HepG2 (cell line): ENCODE measurements at regions not wholly inside any gene's neighbourhood (a gene's known extent, or its start where the extent isn't known, plus 50 kb on each side); places are given as distances from the start of the nearest gene placed in this dataset.

ENCODE experiments used
- ATAC-seq: fragments of 200-7000 bp; cut with Tn5 transposase; 3 replicates; pipeline ENCODE4 v1.9.1; 2020; ENCODE audit warnings: mild to moderate bottlenecking, moderate library complexity
- BruUV-seq: library from RNA; stranded (reverse); fragments of 400-500 nt; replicated peaks from 2 replicates; lab custom pipeline; 2021; lab: Mats Ljungman, UMichigan
- CTCF ChIA-PET: fragments of 300-600 bp; formaldehyde crosslinking; extraction: SDS; loops from one replicate; lab custom pipeline; 2021; ENCODE audit warnings: low total read pairs, inconsistent platforms, low intra/inter-chr PET ratio; lab: Yijun Ruan, JAX
- POLR2A ChIA-PET: fragments of 350-600 bp; sonication (Branson Sonifier 250); formaldehyde crosslinking; loops from one replicate; lab custom pipeline; 2020; ENCODE audit warnings: antibody characterized with exemption, inconsistent platforms; lab: Yijun Ruan, JAX
- DNase-seq: peaks from one replicate; pipeline ENCODE4 v3.0.0-alpha.2; 2015; ENCODE audit warnings: low spot score
- FAIRE-seq: peaks from 3 replicates; lab custom pipeline; 2011; peaks lifted over from hg19 to GRCh38; lab: Jason Lieb, UNC
- H2AFZ ChIP-seq: one replicate; pipeline ENCODE4 v1.6.1; 2011; ENCODE audit warnings: low read length, inconsistent platforms
- H3K27ac ChIP-seq: fragments of 300-600 bp; 3 replicates; pipeline ENCODE4 v1.8.0; 2011; ENCODE audit warnings: mixed run types, mild to moderate bottlenecking, mixed read lengths, low read length, inconsistent platforms; ENCODE audit not compliant: insufficient read depth; ENCODE audit errors: extremely low read length
- H3K27me3 ChIP-seq, 2 experiments: fragments of 200-600 bp in 1 of 2; 2 replicates in 1 of 2; 3 replicates in 1 of 2; pipeline versions ENCODE4 v1.6.0 to v1.8.0; 2011; ENCODE audit warnings: low read length in 2 of 2, mild to moderate bottlenecking in 2 of 2, moderate library complexity in 2 of 2, inconsistent platforms in 1 of 2; ENCODE audit not compliant: insufficient read depth in 2 of 2, control insufficient read depth in 1 of 2
- H3K36me3 ChIP-seq, 2 experiments: fragments of 200-600 bp in 1 of 2; replicated peaks in 1 of 2; 2 replicates in 1 of 2; 3 replicates in 1 of 2; pipeline versions ENCODE4 v1.5.1 to v1.8.0; 2011; ENCODE audit warnings: low read length in 2 of 2, inconsistent platforms in 1 of 2; ENCODE audit not compliant: insufficient read depth in 2 of 2, control insufficient read depth in 1 of 2
- H3K4me1 ChIP-seq: 2 replicates; pipeline ENCODE4 v1.5.1; 2012; ENCODE audit warnings: low read length, inconsistent platforms; ENCODE audit not compliant: insufficient read depth
- H3K4me2 ChIP-seq: 2 replicates; pipeline ENCODE4 v1.6.0; 2011; ENCODE audit warnings: low read depth, low read length, inconsistent platforms
- H3K4me3 ChIP-seq, 3 experiments: fragments of 200-600 bp in 1 of 3; sonication (generic), shearing (Covaris generic) in 1 of 3; replicated peaks in 1 of 3; 2 replicates each; pipeline ENCODE4 v1.5.1; 2011 to 2016; ENCODE audit warnings: low read length in 3 of 3, inconsistent platforms in 2 of 3, low read depth in 2 of 3, mild to moderate bottlenecking in 2 of 3, control low read depth in 1 of 3, mixed read lengths in 1 of 3; ENCODE audit not compliant: insufficient read depth in 1 of 3
- H3K79me2 ChIP-seq: one replicate; pipeline ENCODE4 v1.6.1; 2011; ENCODE audit warnings: low read length, inconsistent platforms; ENCODE audit not compliant: insufficient read depth
- H3K9ac ChIP-seq: 2 replicates; pipeline ENCODE4 v1.6.0; 2011; ENCODE audit warnings: mild to moderate bottlenecking, low read depth, low read length, inconsistent platforms; ENCODE audit not compliant: insufficient read depth
- H3K9me3 ChIP-seq: 2 replicates; pipeline ENCODE4 v1.5.1; 2012; ENCODE audit warnings: mild to moderate bottlenecking, low read length
- H4K20me1 ChIP-seq: 2 replicates; pipeline ENCODE4 v1.6.0; 2011; ENCODE audit warnings: inconsistent platforms, mild to moderate bottlenecking, low read length, moderate library complexity; ENCODE audit not compliant: insufficient read depth
- KDM4B ChIP-seq: sonication (generic); formaldehyde crosslinking; IDR thresholded peaks from 2 replicates; pipeline ENCODE4 v1.4.0; 2020; ENCODE audit warnings: missing genetic modification reagents
- PITX1 ChIP-seq: sonication (generic); formaldehyde crosslinking; IDR thresholded peaks from 2 replicates; pipeline ENCODE4 v1.5.1; 2020; ENCODE audit warnings: mild to moderate bottlenecking, missing genetic modification reagents
- WGBS: methylation state at CpG from one replicate; pipeline ENCODE4 v1.1.6; 2017; ENCODE audit warnings: low lambda C conversion rate; 5-methylcytosine and 5-hydroxymethylcytosine counted together
- in situ Hi-C: cut with HindIII; loops from 2 replicates; pipeline ENCODE4 v1.10.0; 2017; ENCODE audit warnings: low pct_unique_long_range_greater_than_20kb; ENCODE audit not compliant: extremely low pct_ligation_motif_present
- intact Hi-C: fragments of 100-400 bp; cut with micrococcal nuclease; formaldehyde crosslinking; loops from one replicate; pipeline ENCODE4 v1.10.0; 2022; ENCODE audit not compliant: unreplicated experiment
- TF ChIP-seq, protein P1 (sequence below), 2 experiments: fragments of 450-650 bp in 1 of 2; sonication (generic) in 1 of 2; formaldehyde crosslinking in 1 of 2; IDR thresholded peaks; 2 replicates each; pipeline versions ENCODE4 v1.6.1 to v1.8.0; 2016 to 2022; ENCODE audit warnings: antibody characterized with exemption in 1 of 2, mild to moderate bottlenecking in 1 of 2, missing genetic modification reagents in 1 of 2

DNA sequence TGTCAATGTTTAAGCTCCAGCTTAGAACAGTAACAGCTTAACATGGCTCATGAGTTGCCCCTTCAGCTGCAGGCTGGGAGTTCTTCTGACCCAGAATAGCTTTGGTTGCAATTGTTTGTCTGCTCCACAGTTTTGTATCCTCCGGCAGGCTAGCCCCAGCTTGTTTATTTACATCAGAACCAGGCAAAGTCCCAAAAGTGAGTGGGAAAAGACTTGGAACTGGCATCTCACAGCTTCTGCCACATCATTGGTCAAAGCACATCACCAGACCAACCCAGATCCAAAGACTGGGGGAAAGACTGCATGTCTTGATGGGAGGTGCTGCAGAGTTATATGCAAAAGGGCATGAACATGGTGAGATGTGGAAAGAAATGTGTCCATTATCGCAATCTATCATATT is 231.2 kb upstream of the CPEB2 start (continued):
- TF ChIP-seq, protein P1, sequence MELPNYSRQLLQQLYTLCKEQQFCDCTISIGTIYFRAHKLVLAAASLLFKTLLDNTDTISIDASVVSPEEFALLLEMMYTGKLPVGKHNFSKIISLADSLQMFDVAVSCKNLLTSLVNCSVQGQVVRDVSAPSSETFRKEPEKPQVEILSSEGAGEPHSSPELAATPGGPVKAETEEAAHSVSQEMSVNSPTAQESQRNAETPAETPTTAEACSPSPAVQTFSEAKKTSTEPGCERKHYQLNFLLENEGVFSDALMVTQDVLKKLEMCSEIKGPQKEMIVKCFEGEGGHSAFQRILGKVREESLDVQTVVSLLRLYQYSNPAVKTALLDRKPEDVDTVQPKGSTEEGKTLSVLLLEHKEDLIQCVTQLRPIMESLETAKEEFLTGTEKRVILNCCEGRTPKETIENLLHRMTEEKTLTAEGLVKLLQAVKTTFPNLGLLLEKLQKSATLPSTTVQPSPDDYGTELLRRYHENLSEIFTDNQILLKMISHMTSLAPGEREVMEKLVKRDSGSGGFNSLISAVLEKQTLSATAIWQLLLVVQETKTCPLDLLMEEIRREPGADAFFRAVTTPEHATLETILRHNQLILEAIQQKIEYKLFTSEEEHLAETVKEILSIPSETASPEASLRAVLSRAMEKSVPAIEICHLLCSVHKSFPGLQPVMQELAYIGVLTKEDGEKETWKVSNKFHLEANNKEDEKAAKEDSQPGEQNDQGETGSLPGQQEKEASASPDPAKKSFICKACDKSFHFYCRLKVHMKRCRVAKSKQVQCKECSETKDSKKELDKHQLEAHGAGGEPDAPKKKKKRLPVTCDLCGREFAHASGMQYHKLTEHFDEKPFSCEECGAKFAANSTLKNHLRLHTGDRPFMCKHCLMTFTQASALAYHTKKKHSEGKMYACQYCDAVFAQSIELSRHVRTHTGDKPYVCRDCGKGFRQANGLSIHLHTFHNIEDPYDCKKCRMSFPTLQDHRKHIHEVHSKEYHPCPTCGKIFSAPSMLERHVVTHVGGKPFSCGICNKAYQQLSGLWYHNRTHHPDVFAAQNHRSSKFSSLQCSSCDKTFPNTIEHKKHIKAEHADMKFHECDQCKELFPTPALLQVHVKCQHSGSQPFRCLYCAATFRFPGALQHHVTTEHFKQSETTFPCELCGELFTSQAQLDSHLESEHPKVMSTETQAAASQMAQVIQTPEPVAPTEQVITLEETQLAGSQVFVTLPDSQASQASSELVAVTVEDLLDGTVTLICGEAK (IDR thresholded peaks at IDR 0.05), result no peak
- TF ChIP-seq, protein P1 (CRISPR knock-in tag; IDR thresholded peaks at IDR 0.05), result no peak
- TF ChIP-seq KDM4B, result no peak

DNA sequence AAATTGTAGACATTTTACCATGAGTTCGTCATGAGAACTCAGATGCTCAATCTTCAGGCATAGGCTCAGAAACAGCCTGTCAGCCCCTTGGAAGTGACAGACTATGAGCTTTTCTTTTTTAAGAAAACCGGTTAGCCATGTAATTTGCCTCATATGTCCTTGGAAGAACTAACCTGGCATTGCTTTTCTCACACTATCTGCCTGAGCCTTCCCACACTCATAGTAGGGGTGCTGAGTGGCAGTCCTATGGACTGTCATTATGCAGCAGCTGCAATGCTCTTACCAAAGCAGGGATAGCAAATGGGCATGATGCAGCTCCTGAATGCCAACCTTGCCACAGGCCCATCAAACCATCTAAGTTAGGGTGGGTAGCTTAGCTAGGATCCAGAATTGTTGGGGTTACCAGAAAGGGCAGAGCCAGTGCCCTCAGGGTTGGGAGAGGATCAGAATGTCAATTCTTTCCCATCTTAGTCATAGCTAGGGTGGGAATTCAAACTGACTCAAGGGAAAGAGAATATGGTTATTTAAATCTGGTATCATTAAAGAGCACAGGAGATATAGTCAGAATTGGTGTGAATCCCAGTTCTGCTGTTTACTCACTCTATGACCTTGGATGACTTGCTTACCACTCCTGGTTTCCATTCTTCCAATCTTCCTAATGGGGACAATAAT is 230.6 kb upstream of the CPEB2 start:
- peaks cover 74% of the 10 kb centered on the region for H3K9me3 ChIP-seq
- ChIA-PET CTCF (no interaction called here), POLR2A (no interaction called here)
- no peak overlapping the region for H3K4me2 ChIP-seq
- DNase-seq (no peak), ATAC-seq (no peak), FAIRE-seq (no peak)
- intact Hi-C loops (no loop called here), in situ Hi-C loops (no loop called here)
- no peak overlapping the region for H3K9ac ChIP-seq
- H4K20me1 ChIP-seq, result no peaks in the 10 kb centered on the region
- no peak overlapping the region for H3K27ac ChIP-seq
- H2AFZ ChIP-seq, result no peak overlapping the region
- no TSS peak for BruUV-seq
- no peak for TF ChIP-seq PITX1 (CRISPR knock-in tag)
- no peak overlapping the region for H3K4me3 ChIP-seq
- no peaks in the 10 kb centered on the region for H3K36me3 ChIP-seq
- H3K4me1 ChIP-seq, result no peaks in the 10 kb centered on the region
- 5% methylated on average over 2 of the region's 2 CpGs for WGBS
- no peaks in the 10 kb centered on the region for H3K27me3 ChIP-seq
- H3K79me2 ChIP-seq, result no peaks in the 10 kb centered on the region
